CD4-positive, alpha-beta T cell (primary cell): ENCODE measurements at regions not wholly inside any gene's neighbourhood (a gene's known extent, or its start where the extent isn't known, plus 50 kb on each side); places are given as distances from the start of the nearest gene placed in this dataset.

Source experiments
- ATAC-seq: fragments of 200-7000 bp; cut with Tn5 transposase; one replicate; pipeline ENCODE4 v1.10.0; 2022; ENCODE audit warnings: mild to moderate bottlenecking; ENCODE audit not compliant: poor library complexity
- CTCF ChIA-PET: fragments of 350-600 bp; sonication (Branson Sonifier 250); formaldehyde crosslinking; loops from one replicate; lab custom pipeline; 2021; ENCODE audit warnings: antibody characterized with exemption, inconsistent platforms; lab: Charles Lee
- POLR2A ChIA-PET: fragments of 350-600 bp; sonication (Branson Sonifier 250); formaldehyde crosslinking; loops from one replicate; lab custom pipeline; 2021; ENCODE audit warnings: antibody characterized with exemption, inconsistent platforms; lab: Charles Lee
- DNase-seq, 14 experiments: peaks; one replicate each; pipeline ENCODE4 v3.0.0-alpha.2; 2013 to 2020; ENCODE audit warnings: mixed read lengths in 2 of 14
- H3K27ac ChIP-seq, 2 donors: one replicate each; pipeline versions ENCODE4 v1.5.1 to v1.7.0; 2013; ENCODE audit warnings: low read length in 2 of 2, low read depth in 1 of 2, mild to moderate bottlenecking in 1 of 2
- H3K27me3 ChIP-seq, 2 experiments: 1 replicate in 1 of 2; 2 replicates in 1 of 2; pipeline versions ENCODE4 v1.6.1 to v1.7.0; 2013; ENCODE audit warnings: low read length in 2 of 2, control low read depth in 1 of 2, mild to moderate bottlenecking in 1 of 2, moderate library complexity in 1 of 2; ENCODE audit not compliant: insufficient read depth in 2 of 2, control insufficient read depth in 1 of 2
- H3K36me3 ChIP-seq: one replicate; pipeline ENCODE4 v1.6.1; 2013; ENCODE audit warnings: low read length, control low read depth; ENCODE audit not compliant: insufficient read depth
- H3K4me1 ChIP-seq: one replicate; pipeline ENCODE4 v1.6.1; 2013; ENCODE audit warnings: low read length, control low read depth; ENCODE audit not compliant: insufficient read depth
- H3K4me3 ChIP-seq: one replicate; pipeline ENCODE4 v1.5.1; 2013; ENCODE audit warnings: mild to moderate bottlenecking, low read length, moderate library complexity
- H3K9me3 ChIP-seq, 2 experiments: 1 replicate in 1 of 2; 2 replicates in 1 of 2; pipeline versions ENCODE4 v1.6.1 to v1.7.0; 2013; ENCODE audit warnings: low read length in 2 of 2, mild to moderate bottlenecking in 2 of 2, control low read depth in 1 of 2, moderate library complexity in 1 of 2; ENCODE audit not compliant: control insufficient read depth in 1 of 2, insufficient read depth in 1 of 2
- H3K27ac Mint-ChIP-seq: one replicate; pipeline ENCODE4 v1.8.0; 2020; ENCODE audit warnings: mixed read lengths
- H3K27me3 Mint-ChIP-seq: one replicate; pipeline ENCODE4 v1.8.0; 2021; ENCODE audit warnings: mixed read lengths
- H3K36me3 Mint-ChIP-seq: one replicate; pipeline ENCODE4 v1.8.0; 2021; ENCODE audit warnings: low read depth, mixed read lengths
- H3K4me1 Mint-ChIP-seq: one replicate; pipeline ENCODE4 v1.8.0; 2021; ENCODE audit warnings: low read depth, mixed read lengths
- H3K4me3 Mint-ChIP-seq: one replicate; pipeline ENCODE4 v1.8.0; 2020; ENCODE audit warnings: mild to moderate bottlenecking, mixed read lengths
- H3K9me3 Mint-ChIP-seq: one replicate; pipeline ENCODE4 v1.8.0; 2020; ENCODE audit warnings: mixed read lengths
- CTCF ChIP-seq: fragments of 200-600 bp; IDR thresholded peaks from one replicate; pipeline ENCODE4 v1.8.0; 2022; ENCODE audit warnings: antibody characterized with exemption, mild to moderate bottlenecking
- intact Hi-C, 2 experiments: fragments of 100-400 bp; cut with DNase I in 1 of 2; cut with micrococcal nuclease in 1 of 2; formaldehyde crosslinking; loops; one replicate each; pipeline versions ENCODE4 v1.15.1 to v1.9.0; 2023 to 2025; cut with DNase I, micrococcal nuclease

- H3K4me1 ChIP-seq, result no peaks in the 10 kb centered on the region
- intact Hi-C loops, result no loop called here
- no peaks in the 10 kb centered on the region for H3K9me3 ChIP-seq
- H3K27me3 ChIP-seq, result no peaks in the 10 kb centered on the region
- Mint-ChIP-seq H3K4me1 (no peaks in the 10 kb centered on the region), H3K27me3 (no peaks in the 10 kb centered on the region), H3K4me3 (no peak overlapping the region), H3K9me3 (peaks cover 7% of the 10 kb centered on the region), H3K36me3 (no peaks in the 10 kb centered on the region), H3K27ac (no peak overlapping the region)
- no peak overlapping the region for H3K4me3 ChIP-seq
- no peaks in the 10 kb centered on the region for H3K36me3 ChIP-seq
- ATAC-seq (no peak), DNase-seq (no peak)
- TF ChIP-seq CTCF, result no peak
- no peak overlapping the region for H3K27ac ChIP-seq
- POLR2A ChIA-PET, result no interaction called here
- CTCF ChIA-PET, result no interaction called here
Measured at GRCh38 chr18:66999003-66999402, 395.1 kb upstream of the CDH19 start.

GRCh38 chr18:66995270-66995669 is 391.4 kb upstream of the CDH19 start:
- peaks cover 3% of the 10 kb centered on the region for H3K9me3 Mint-ChIP-seq
- Histone ChIP-seq H3K36me3 (no peaks in the 10 kb centered on the region), H3K27me3 (no peaks in the 10 kb centered on the region), H3K4me3 (no peak overlapping the region), H3K27ac (no peak overlapping the region), H3K4me1 (no peaks in the 10 kb centered on the region), H3K9me3 (peaks cover 0 to 8% of the 10 kb centered on the region in 2 experiments)
- POLR2A ChIA-PET, result no interaction called here
- TF ChIP-seq CTCF, result no peak
- H3K27ac Mint-ChIP-seq, result no peak overlapping the region
- no peaks in the 10 kb centered on the region for H3K36me3 Mint-ChIP-seq
- no peak overlapping the region for H3K4me3 Mint-ChIP-seq
- intact Hi-C loops, result no loop called here
- DNase-seq, result no peak
- H3K27me3 Mint-ChIP-seq, result no peaks in the 10 kb centered on the region
- no peaks in the 10 kb centered on the region for H3K4me1 Mint-ChIP-seq
- ATAC-seq, result no peak
- CTCF ChIA-PET, result no interaction called here

GRCh38 chr18:66994790-66995189 is 390.9 kb upstream of the CDH19 start:
- Histone ChIP-seq H3K4me1 (no peaks in the 10 kb centered on the region), H3K9me3 (peaks cover 0 to 8% of the 10 kb centered on the region in 2 experiments), H3K36me3 (no peaks in the 10 kb centered on the region), H3K4me3 (no peak overlapping the region), H3K27me3 (no peaks in the 10 kb centered on the region), H3K27ac (no peak overlapping the region)
- ATAC-seq, result no peak
- no peaks in the 10 kb centered on the region for H3K4me1 Mint-ChIP-seq
- no peaks in the 10 kb centered on the region for H3K36me3 Mint-ChIP-seq
- DNase-seq, result no peak
- no peak for TF ChIP-seq CTCF
- H3K4me3 Mint-ChIP-seq, result no peak overlapping the region
- POLR2A ChIA-PET, result no interaction called here
- H3K27me3 Mint-ChIP-seq, result no peaks in the 10 kb centered on the region
- CTCF ChIA-PET, result no interaction called here
- intact Hi-C loops, result no loop called here
- no peak overlapping the region for H3K27ac Mint-ChIP-seq
- H3K9me3 Mint-ChIP-seq, result peaks cover 3% of the 10 kb centered on the region
